NAMALWA (cell line): ENCODE measurements at regions not wholly inside any gene's neighbourhood (a gene's known extent, or its start where the extent isn't known, plus 50 kb on each side); places are given as distances from the start of the nearest gene placed in this dataset.

Experiments
- DNase-seq: peaks from one replicate; pipeline ENCODE4 v3.0.0-alpha.2; 2015; ENCODE audit warnings: low spot score

GRCh38 chr22:48440673-48441552, 1386.8 kb downstream of the BRD1 start:
- DNase-seq: no peak

GRCh38 chr22:48440176-48440575, 1387.5 kb downstream of the BRD1 start:
- DNase-seq: no peak

GRCh38 chr22:48439560-48440135, 1388.0 kb downstream of the BRD1 start:
- DNase-seq: no peak

- no peak for DNase-seq
Observed at GRCh38 chr22:48438800-48439559, 1388.7 kb downstream of the BRD1 start.

- DNase-seq: no peak
Observed at GRCh38 chr22:48438096-48438495, 1389.6 kb downstream of the BRD1 start.

GRCh38 chr22:48436201-48436931, 1391.3 kb downstream of the BRD1 start:
- DNase-seq: no peak

GRCh38 chr22:48434868-48435250, 1392.8 kb downstream of the BRD1 start:
- no peak for DNase-seq

GRCh38 chr22:48434156-48434867, 1393.4 kb downstream of the BRD1 start:
- DNase-seq: no peak

- DNase-seq: no peak
Observed at GRCh38 chr22:48433647-48434046, 1394.0 kb downstream of the BRD1 start.

GRCh38 chr22:48432781-48433518, 1394.7 kb downstream of the BRD1 start:
- DNase-seq: no peak

- DNase-seq: no peak
Observed at GRCh38 chr22:48431536-48432315, 1395.9 kb downstream of the BRD1 start.

- no peak for DNase-seq
Observed at GRCh38 chr22:48431014-48431413, 1396.7 kb downstream of the BRD1 start.

GRCh38 chr22:48429446-48430020, 1398.1 kb downstream of the BRD1 start:
- DNase-seq: no peak

GRCh38 chr22:48428631-48429371, 1398.9 kb downstream of the BRD1 start:
- no peak for DNase-seq

GRCh38 chr22:48427731-48428211, 1399.9 kb downstream of the BRD1 start:
- DNase-seq: no peak

- no peak for DNase-seq
Observed at GRCh38 chr22:48426466-48427380, 1401.0 kb downstream of the BRD1 start.

- DNase-seq: no peak
Observed at GRCh38 chr22:48425641-48426040, 1402.0 kb downstream of the BRD1 start.

GRCh38 chr22:48425091-48425506, 1402.6 kb downstream of the BRD1 start:
- no peak for DNase-seq
